Stomach smooth muscle (tissue), 2 donors: ENCODE measurements at regions not wholly inside any gene's neighbourhood (a gene's known extent, or its start where the extent isn't known, plus 50 kb on each side); places are given as distances from the start of the nearest gene placed in this dataset.
"Not testable (repeated sequence)": the region's sequence is repeated elsewhere in the genome, so short reads cannot be mapped to it uniquely, and the experiment has no call there.

ENCODE experiments used
- H3K27ac ChIP-seq: one replicate; pipeline ENCODE4 v1.7.0; 2013; ENCODE audit warnings: mild to moderate bottlenecking, low read length, inconsistent platforms
- H3K27me3 ChIP-seq, 2 donors: one replicate each; pipeline ENCODE4 v1.7.0; 2013; ENCODE audit warnings: low read length in 2 of 2; ENCODE audit not compliant: insufficient read depth in 2 of 2, control insufficient read depth in 1 of 2
- H3K36me3 ChIP-seq, 2 donors: one replicate each; pipeline ENCODE4 v1.7.0; 2013; ENCODE audit warnings: low read length in 2 of 2; ENCODE audit not compliant: control insufficient read depth in 2 of 2, insufficient read depth in 2 of 2
- H3K4me1 ChIP-seq: one replicate; pipeline ENCODE4 v1.7.0; 2013; ENCODE audit warnings: low read length; ENCODE audit not compliant: control insufficient read depth, insufficient read depth
- H3K4me3 ChIP-seq, 2 donors: one replicate each; pipeline ENCODE4 v1.7.0; 2013; ENCODE audit warnings: low read length in 2 of 2
- H3K9ac ChIP-seq, 2 donors: one replicate each; pipeline ENCODE4 v1.7.0; 2013; ENCODE audit warnings: low read length in 2 of 2, mild to moderate bottlenecking in 1 of 2
- H3K9me3 ChIP-seq, 2 donors: one replicate each; pipeline ENCODE4 v1.7.0; 2013; ENCODE audit warnings: low read length in 2 of 2; ENCODE audit not compliant: control insufficient read depth in 2 of 2
- donor health status: healthy.
- donor health status: Pancreatic carcinoma.

DNA sequence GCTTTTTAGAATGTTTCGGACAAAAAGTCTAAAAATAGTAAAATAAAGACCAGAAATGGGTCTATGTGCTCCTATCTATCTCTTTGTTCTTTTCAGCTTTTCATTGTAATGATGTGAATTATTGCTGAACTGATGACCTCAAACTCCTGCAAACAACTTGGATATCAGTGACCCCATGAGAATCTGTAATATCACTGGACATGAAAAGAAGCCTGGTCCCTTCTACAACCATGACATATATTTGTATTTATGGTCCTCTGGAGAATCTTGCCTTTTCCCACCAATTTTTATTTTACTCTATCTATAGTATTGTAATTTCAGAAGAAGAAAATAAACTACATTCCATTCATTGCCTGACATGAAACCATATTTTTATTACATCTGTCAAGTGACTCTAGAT is 740.7 kb upstream of the CA10 start:
- Histone ChIP-seq H3K4me3 (no peak overlapping the region), H3K27ac (no peak overlapping the region), H3K4me1 (no peaks in the 10 kb centered on the region), H3K36me3 (no peaks in the 10 kb centered on the region), H3K9ac (no peak overlapping the region), H3K9me3 (no peaks in the 10 kb centered on the region), H3K27me3 (no peaks in the 10 kb centered on the region)

DNA sequence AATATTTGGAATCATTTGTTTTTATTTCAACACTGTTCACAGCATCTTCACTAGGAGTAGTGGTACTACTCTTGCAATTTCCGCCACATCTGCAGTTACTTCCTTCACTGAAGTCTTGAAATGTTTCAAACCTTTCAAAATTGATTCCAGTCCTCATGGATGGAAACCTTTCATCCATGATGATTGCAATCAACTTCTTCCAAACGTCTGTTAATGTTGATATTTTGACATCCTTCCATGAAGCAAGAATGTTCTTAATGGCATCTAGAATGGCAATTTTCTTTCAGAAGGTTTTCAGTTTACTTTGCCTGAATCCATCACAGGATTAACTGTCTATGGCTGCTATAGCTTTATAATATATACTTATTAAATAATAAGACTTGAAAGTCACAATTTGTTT is 736.8 kb upstream of the CA10 start:
- Histone ChIP-seq H3K27me3 (no peaks in the 10 kb centered on the region), H3K36me3 (no peaks in the 10 kb centered on the region), H3K9ac (no peak overlapping the region), H3K27ac (no peak overlapping the region), H3K4me3 (no peak overlapping the region), H3K9me3 (no peaks in the 10 kb centered on the region), H3K4me1 (no peaks in the 10 kb centered on the region)

DNA sequence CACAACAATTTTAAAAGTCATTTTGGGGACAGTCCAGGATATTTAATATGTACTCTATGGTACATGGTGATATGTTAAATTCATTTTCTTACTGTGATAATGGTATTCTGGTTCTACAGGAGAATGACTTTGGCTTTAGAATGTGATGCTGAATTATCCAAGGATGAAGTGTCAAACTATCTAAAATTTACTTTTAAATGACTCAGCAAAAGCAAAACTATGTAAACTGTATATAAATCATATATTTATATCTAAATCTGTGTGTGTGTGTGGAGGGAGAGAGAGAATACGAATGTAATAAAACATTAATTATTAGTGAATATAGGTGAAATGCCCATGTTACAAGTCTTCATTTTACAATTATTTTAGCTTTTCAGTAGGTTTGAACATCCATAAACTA is 733.8 kb upstream of the CA10 start:
- Histone ChIP-seq H3K9ac (no peak overlapping the region), H3K4me1 (no peaks in the 10 kb centered on the region), H3K27me3 (no peaks in the 10 kb centered on the region), H3K4me3 (no peak overlapping the region), H3K27ac (no peak overlapping the region), H3K36me3 (no peaks in the 10 kb centered on the region), H3K9me3 (no peaks in the 10 kb centered on the region)

DNA sequence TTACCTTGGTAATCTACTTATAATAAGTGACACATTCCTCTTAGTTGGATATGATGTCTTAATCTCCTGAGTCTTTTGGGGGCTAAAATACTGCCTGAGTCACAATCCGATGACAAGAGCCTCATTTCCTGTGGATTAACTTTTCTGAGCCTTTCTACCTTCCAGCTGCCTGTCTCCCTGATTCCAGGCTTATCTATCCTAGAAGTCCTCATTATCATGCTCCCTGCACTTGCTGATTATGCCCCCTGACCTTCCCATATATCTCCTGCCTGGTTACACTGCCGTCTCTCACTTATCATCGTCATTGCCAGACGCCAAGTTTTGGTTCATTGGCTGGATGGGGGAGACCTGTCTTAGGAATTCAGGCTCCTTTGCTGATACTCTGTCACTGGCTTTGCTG is 727.4 kb upstream of the CA10 start:
- Histone ChIP-seq H3K4me3 (no peak overlapping the region), H3K36me3 (no peaks in the 10 kb centered on the region), H3K4me1 (no peaks in the 10 kb centered on the region), H3K27me3 (peaks cover 3 to 4% of the 10 kb centered on the region in 2 donors), H3K9ac (no peak overlapping the region), H3K9me3 (no peaks in the 10 kb centered on the region), H3K27ac (no peak overlapping the region)

DNA sequence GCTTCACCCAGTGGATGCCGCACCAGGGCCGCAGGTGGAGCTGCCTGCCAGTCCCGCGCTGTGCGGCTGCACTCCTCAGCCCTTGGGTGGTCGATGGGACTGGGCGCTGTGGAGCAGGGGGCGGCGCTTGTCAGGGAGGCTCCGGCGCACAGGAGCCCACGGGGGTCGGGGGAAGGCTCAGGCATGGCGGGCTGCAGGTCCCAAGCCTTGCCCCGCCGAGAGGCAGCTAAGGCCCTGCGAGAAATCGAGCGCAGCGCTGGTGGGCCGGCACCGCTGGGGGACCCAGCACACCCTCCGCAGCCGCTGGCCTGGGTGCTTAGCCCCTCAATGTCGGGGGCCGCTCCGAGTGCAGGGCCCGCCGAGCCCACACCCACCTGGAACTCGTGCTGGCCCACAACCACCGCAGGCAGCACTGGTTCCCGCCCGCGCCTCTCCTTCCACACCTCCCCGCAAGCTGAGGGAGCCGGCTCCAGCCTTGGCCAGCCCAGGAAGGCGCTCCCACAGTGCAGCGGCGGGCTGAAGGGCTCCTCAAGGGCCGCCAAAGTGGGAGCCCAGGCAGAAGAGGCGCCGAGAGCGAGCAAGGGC is 725.5 kb upstream of the CA10 start:
- not testable (repeated sequence) for H3K27ac ChIP-seq, H3K4me1 ChIP-seq, H3K9me3 ChIP-seq, H3K9ac ChIP-seq, H3K4me3 ChIP-seq, H3K36me3 ChIP-seq, H3K27me3 ChIP-seq

DNA sequence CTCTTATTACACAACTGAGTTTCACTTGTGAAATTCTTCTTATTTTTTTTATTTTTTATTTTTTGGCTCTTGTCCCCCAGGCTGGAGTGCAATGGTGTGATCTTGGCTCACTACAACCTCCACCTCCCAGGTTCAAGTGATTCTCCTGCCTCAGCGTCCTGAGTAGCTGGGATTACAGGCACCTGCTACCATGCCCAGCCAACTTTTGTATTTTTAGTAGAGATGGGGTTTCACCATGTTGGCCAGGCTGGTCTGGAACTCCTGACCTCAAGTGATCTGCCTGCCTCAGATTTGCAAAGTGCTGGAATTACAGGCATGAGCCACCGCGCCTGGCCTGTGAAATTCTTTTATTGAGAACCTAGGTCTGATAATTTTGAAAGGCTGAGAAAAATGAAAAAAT is 688.3 kb upstream of the CA10 start:
- not testable (repeated sequence) for H3K36me3 ChIP-seq, H3K9ac ChIP-seq, H3K4me1 ChIP-seq, H3K9me3 ChIP-seq, H3K27me3 ChIP-seq, H3K4me3 ChIP-seq, H3K27ac ChIP-seq

DNA sequence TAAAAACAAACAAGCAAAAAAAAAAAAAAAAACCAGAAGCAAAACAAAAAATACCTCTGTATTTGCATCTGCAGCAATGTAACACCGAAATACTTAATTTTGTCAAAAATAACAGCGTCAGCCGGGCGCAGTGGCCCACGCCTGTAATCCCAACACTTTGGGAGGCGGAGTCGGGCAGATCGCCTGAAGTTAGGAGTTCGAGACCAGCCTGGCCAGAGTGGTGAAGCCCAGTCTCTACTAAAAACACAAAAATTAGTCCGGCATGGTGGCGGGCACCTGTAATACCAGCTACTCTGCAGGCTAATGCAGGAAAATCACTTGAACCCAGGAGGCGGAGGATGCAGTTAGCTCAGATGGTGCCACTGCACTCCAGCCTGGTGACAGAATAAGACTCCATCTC is 683.5 kb upstream of the CA10 start:
- H3K27ac ChIP-seq: no peak overlapping the region

DNA sequence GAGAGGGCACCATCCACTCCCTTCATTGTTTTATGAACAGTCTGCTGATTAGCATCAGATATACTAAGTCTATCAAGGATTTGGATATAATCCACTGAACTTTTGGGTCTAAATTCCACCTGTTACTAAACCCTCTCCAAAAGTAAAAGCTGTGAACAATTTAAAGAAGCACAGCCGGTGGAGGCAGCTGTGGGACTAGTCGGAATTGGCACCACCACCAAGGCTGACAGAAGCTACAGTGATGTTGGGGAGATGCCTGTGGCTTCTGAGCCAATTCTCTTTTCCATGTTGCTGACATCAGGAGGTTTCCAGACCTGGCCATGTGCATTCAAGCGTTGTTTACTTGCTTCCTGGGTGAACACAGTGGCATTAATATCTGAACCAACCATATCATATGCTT is 679.0 kb upstream of the CA10 start:
- H3K9me3 ChIP-seq: no peaks in the 10 kb centered on the region
- no peak overlapping the region for H3K9ac ChIP-seq
- H3K27ac ChIP-seq: no peak overlapping the region
- H3K4me1 ChIP-seq: no peaks in the 10 kb centered on the region
- H3K4me3 ChIP-seq: no peak overlapping the region
- no peaks in the 10 kb centered on the region for H3K27me3 ChIP-seq
- no peaks in the 10 kb centered on the region for H3K36me3 ChIP-seq

More for the DNA sequence above, 683.5 kb upstream of the CA10 start:
- Histone ChIP-seq H3K4me1 (no peaks in the 10 kb centered on the region), H3K4me3 (no peak overlapping the region), H3K9me3 (no peaks in the 10 kb centered on the region), H3K36me3 (no peaks in the 10 kb centered on the region), H3K9ac (no peak overlapping the region), H3K27me3 (no peaks in the 10 kb centered on the region)

DNA sequence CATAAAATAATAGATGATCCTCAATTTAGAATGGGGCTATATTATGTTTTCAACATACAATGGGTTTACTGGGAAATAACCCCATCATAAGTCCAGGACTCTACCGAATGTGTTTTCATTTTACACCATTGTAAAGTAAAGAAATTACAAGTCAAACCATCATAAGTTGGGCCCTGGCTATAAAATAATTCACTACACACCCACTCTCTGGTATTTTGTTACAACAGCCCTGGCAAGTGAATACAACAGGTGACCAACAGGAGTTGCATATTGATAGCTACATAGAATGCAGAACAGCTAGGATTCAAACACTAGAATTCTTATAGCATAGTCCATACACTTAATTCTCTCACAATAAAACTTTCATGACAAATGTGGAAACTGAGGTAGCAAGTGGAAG is 673.0 kb upstream of the CA10 start:
- Histone ChIP-seq H3K9ac (no peak overlapping the region), H3K27me3 (no peaks in the 10 kb centered on the region), H3K4me3 (no peak overlapping the region), H3K27ac (no peak overlapping the region), H3K4me1 (no peaks in the 10 kb centered on the region), H3K9me3 (no peaks in the 10 kb centered on the region), H3K36me3 (no peaks in the 10 kb centered on the region)

DNA sequence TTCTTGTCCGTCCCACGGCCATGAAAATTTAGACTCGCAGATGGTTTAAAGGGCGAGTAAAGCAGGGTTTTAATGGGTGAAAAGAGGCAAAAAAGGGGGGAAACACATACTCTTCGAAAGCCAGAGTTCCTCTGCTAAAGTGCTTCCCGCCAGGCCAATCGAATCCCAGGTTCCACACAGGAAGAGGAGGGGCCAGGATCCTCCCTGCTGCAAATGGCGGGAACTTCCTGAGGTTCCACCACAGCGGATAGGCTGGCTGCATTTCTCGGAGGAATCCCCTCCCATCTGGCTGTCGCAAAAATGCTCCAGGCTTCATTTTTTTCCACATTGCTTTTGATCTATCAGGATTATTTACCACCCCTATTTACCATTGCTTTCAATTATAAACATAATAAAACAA is 670.1 kb upstream of the CA10 start:
- Histone ChIP-seq H3K9me3 (no peaks in the 10 kb centered on the region), H3K9ac (no peak overlapping the region), H3K36me3 (no peaks in the 10 kb centered on the region), H3K27me3 (no peaks in the 10 kb centered on the region), H3K4me3 (no peak overlapping the region), H3K4me1 (no peaks in the 10 kb centered on the region), H3K27ac (no peak overlapping the region)

DNA sequence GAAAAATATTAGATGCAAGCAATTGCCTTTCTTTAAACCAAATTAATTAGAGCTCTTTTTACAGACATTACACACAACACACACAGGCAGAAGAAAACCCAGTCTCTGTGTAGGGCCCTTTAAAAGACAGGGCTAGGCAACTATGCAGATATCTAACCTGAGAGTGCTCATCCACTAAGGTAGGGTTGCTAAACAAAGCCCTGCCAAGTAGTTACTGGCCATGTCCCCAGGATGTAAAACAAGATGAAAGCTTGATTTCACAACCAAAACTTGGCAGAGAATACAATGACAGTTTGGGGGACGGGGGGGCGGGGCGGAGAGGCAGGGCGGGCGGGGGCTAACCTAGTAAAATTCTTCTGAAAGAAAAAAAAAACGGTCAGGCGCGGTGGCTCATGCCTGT is 669.0 kb upstream of the CA10 start:
- Histone ChIP-seq H3K27me3 (no peaks in the 10 kb centered on the region), H3K9me3 (no peaks in the 10 kb centered on the region), H3K4me3 (no peak overlapping the region), H3K27ac (no peak overlapping the region), H3K9ac (no peak overlapping the region), H3K36me3 (no peaks in the 10 kb centered on the region), H3K4me1 (no peaks in the 10 kb centered on the region)
